HG03135 (cell line): ENCODE measurements at regions not wholly inside any gene's neighbourhood (a gene's known extent, or its start where the extent isn't known, plus 50 kb on each side); places are given as distances from the start of the nearest gene placed in this dataset.

ENCODE experiments used
- ATAC-seq: cut with Tn5 transposase; IDR thresholded peaks from one replicate; pipeline ENCODE4 v1.9.1; 2021; ENCODE audit warnings: mild to moderate bottlenecking, moderate library complexity; ENCODE audit not compliant: unreplicated experiment

DNA sequence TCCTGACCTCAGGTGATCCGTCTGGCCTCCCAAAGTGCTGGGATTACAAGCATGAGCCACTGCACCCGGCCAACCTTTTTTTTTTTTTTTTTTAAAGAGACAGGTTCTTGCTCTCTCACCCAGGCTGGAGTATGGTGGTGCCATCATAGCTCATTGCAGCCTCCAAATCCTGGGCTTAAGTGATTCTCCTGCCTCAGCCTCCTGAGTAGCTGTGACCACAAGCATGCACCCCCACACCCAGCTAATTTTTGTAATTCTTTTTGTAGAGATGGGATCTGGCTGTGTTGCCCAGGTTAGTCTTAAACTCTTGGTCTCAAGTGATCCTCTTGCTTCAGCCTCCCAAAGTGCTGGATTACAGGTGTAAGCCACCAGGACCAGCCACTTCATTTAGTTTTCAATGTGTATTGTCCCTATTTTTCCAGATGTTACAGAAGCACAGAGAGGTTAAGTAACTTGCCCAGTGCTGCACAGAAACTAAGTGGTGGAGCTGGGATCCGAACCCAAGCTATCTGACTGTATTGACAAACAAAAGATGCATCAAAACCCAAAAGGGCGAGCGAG, 55.6 kb upstream of the GRK3 start:
- no peak for ATAC-seq

DNA sequence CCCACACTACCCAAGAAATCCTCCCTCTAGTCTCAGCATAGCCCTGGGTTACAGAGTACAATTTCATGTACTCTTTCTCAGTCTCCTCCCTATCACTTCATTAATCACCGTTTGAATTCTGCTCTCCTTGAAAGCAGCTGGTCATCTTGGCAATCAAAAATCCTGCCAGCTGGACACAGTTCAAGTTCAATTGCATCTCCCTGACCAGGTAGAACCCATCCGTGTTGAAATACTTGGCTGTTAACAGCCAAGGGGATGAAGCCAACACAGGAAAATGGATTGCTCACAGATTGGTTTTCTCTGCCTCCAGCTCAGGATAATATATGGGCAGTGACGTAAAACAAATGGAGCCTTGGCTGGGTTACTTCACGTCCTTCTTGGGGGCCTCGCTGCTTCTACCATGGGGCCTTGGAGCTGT, 55.1 kb upstream of the GRK3 start:
- ATAC-seq: no peak

DNA sequence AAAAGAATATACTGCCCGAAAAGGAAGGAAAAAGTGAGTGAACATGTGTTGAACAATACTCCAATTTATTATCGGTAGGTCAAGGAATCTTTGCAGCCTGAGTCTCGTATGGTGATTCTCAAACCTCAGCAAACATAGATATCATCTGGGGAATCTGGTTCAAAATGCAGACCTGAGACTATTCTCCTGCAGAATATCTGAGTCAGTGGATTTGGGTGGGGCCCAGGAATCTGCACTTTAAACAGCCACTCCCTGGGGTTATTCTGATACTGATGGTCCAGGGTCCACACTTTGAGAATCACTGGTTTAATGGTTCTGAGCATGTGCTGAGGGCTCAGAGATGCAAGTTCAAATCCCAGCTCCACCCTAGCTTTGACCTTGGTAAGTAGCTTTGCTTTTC, 53.6 kb upstream of the GRK3 start:
- no peak for ATAC-seq

DNA sequence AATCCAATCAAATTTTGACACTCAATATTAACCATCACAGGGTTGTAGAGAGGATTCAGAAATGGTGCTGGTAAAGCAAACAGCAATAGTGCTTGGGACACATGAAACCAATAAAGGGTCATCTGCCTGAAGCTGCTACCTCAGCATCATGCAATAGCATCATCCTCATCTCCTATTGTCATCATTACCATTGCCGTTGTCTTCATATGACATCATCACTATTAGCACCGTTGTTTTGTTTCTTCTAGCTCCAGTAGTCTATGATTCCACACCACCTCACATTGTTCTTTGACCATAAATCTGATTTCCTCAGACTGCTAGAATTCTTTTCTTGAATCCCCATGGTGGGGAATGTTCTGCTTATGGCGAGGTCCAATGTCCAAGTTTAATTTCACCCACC, 52.8 kb upstream of the GRK3 start:
- ATAC-seq: no peak

DNA sequence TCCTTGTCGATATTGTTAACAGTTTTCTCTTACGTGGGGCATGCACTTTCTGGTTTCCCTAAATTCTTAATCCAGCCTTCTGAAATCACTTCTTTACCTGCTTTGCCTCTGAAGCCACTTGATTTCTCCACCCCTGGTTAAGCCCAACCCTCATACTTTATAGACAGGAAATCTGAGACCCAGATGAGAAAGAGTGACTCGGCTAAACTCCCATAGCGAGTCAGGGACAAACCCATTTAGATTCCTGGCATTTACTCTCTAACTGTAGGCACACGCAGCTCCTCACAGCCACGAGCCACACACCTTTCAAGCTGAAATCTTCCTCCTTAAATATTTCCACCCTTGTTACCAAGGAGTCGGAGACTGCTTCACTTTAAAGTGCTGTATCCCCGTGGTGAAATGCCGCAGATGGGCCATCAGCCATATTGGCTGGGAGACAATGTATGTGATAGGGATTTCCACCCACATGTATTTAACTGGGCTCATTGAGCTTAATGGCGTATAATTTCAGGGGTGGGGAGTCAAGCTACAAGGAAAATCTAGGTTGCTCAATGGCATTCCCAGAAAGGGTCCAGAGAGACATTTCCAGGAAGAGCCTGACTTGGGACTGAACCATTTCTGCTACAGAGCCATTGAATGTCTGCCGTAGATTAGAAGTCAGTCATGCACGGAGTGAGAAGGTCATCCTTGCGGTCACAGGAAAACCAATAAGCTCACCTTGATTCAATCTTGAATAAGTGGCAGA, 49.9 kb upstream of the GRK3 start:
- no peak for ATAC-seq
